ENCODE measurements at regions not wholly inside any gene's neighbourhood (a gene's known extent, or its start where the extent isn't known, plus 50 kb on each side); places are given as distances from the start of the nearest gene placed in this dataset.
A peak's percentile ranks its signal among the peaks of the same experiment; 100 is the strongest.

DNA sequence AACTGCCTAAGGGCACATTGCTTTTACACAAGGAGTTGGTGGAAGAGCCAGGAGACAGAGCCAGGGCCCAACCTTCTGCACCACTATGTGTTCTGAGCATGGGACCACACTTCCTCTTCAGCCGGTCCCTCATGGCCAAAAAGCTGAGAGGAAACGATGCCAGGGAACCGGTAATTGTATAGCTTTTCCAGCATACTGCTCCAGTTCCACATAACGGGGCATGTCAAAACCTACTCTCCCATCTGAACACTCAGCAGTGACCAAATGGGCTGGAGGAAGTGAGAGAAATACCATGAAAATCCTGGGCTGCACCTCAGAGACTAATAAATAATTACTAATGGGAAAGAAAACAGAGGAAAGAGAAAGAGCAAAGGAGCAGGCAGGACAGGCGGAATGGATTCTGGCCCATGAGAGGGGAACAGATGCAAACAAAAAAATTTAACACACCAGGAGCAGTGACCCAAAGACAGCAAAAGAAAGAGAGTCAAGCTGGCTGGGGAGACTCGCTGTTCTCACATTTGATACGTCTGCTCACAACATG, 52.0 kb upstream of the BMP2 start:
- intact Hi-C loops (cut with DNase I): no loop called here
- Histone ChIP-seq H3K4me1 (ENCODE audit: control insufficient read depth, insufficient read depth, low read length) (no peaks in the 10 kb centered on the region), H3K4me3 (ENCODE audit: low read length) (no peak overlapping the region), H3K27me3 (ENCODE audit: control insufficient read depth, insufficient read depth) (no peaks in the 10 kb centered on the region), H3K9me3 (ENCODE audit: control insufficient read depth, low read length) (no peaks in the 10 kb centered on the region), H3K27ac (ENCODE audit: low read length) (no peak overlapping the region)
- WGBS: 52% methylated on average over 7 of the region's 7 CpGs
- DNase-seq (peak in 1 of 3 donors; percentile 48), ATAC-seq (peak in 1 of 2 donors; percentile 57)

- H3K4me1 ChIP-seq (ENCODE audit: control insufficient read depth, insufficient read depth, low read length): no peaks in the 10 kb centered on the region
- H3K4me3 ChIP-seq (ENCODE audit: low read length): no peak overlapping the region
- H3K27ac ChIP-seq (ENCODE audit: low read length): no peak overlapping the region
- ATAC-seq (no peak), DNase-seq (peak in 1 of 3 donors; percentile 55)
- intact Hi-C loops (cut with DNase I): no loop called here
- WGBS: 85% methylated on average over 5 of the region's 5 CpGs
- no peaks in the 10 kb centered on the region for H3K9me3 ChIP-seq (ENCODE audit: control insufficient read depth, low read length)
- no peaks in the 10 kb centered on the region for H3K27me3 ChIP-seq (ENCODE audit: control insufficient read depth, insufficient read depth)
Measured at GRCh38 chr20:6714279-6714711, 53.2 kb upstream of the BMP2 start.

DNA sequence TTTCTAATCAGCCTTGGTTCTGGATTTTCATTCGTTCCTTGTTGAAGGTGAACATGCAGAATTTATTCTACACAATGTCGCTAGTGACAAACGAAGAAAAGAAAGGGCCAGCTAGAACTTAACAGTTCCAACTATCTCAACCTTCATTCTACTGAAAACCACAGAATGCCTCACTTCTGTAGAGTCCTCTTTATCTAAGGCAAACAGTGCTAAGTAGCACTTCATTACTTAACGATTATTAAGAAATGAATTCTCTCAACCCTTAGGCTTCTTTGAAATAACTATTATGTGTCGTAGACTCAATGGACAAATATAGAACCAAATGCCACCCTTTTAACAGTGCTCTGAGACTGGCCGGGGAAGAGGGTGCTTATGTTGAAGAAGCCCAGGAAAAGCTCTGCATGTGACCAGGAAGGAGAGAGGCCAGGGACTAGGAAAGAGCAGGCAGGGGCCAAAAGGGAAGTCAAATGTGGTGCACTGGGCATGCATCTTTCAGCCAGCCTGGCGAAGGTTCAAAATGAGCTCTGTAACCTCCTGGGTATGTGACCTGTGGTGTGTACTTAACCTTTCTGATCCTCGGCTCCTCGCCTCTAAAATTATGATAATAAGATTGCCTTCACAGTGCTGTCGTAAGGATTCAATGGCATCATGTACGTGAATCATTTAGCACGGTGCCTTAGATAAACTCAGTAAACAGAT, 55.4 kb upstream of the BMP2 start:
- no peak overlapping the region for H3K27ac ChIP-seq (ENCODE audit: low read length)
- 78% methylated on average over 12 of the region's 12 CpGs for WGBS
- H3K4me3 ChIP-seq (ENCODE audit: low read length): no peak overlapping the region
- no peaks in the 10 kb centered on the region for H3K9me3 ChIP-seq (ENCODE audit: control insufficient read depth, low read length)
- H3K4me1 ChIP-seq (ENCODE audit: control insufficient read depth, insufficient read depth, low read length): peaks cover 7% of the 10 kb centered on the region
- ATAC-seq (no peak), DNase-seq (no peak)
- H3K27me3 ChIP-seq (ENCODE audit: control insufficient read depth, insufficient read depth): no peaks in the 10 kb centered on the region
- intact Hi-C loops (cut with DNase I): no loop called here

DNA sequence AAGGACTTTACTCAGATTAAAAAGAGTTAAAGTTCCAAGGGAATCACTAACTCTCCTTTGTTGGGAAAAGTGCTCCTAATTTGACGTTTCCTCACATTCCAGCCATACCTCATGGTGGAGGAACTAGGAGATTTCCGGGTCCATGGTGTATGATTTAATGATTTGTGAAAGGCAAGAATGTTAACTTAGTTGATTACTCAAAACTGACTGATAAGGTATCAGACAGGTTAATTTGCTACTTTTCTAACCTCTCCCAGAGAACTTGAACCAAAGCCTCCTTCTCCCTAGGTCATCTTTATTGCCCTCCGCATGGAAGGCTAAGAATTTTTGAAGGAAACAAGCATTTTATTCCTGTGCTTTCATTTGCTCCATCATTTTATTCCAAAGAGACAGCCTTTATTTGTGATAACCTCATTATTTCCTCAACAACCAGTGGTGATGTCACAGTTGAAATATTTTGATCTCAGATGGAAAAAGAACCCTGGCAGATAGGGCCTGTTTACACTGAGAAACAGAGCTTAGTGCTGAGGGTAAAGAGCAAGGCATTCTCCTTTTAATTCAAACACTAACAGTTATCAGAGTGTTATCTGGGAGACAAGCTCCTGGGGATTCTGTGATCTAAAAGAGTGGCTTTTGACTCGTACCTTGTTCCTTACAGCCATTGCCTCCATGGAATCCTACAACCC, 57.4 kb upstream of the BMP2 start:
- 62% methylated on average over 4 of the region's 4 CpGs for WGBS
- Histone ChIP-seq H3K27me3 (ENCODE audit: control insufficient read depth, insufficient read depth) (no peaks in the 10 kb centered on the region), H3K4me1 (ENCODE audit: control insufficient read depth, insufficient read depth, low read length) (peaks cover 7% of the 10 kb centered on the region), H3K9me3 (ENCODE audit: control insufficient read depth, low read length) (no peaks in the 10 kb centered on the region), H3K4me3 (ENCODE audit: low read length) (no peak overlapping the region), H3K27ac (ENCODE audit: low read length) (no peak overlapping the region)
- ATAC-seq: no peak
- no peak for DNase-seq
- intact Hi-C loops (cut with DNase I): no loop called here

DNA sequence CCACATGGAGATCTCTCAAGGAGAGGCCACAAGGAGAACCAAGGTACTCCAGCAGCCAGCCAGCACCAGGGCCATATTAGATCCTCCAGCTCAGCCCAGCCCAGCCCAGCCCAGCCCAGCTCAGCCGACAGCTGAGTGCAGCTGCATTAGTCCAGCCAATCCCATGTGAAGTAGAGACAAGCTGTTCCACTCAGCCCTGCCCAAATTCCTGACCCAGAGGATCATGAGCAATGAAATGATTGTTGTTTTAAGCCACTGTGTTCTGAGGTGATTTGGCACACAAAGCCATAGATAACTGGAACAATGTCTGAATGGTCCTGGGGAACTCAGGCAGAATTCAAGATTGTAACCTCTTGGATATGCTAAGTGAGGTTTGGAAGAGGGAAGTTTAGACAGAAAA, 59.5 kb upstream of the BMP2 start:
- peak; percentile 59 to 87 (median 73) for DNase-seq
- Histone ChIP-seq H3K4me1 (ENCODE audit: control insufficient read depth, insufficient read depth, low read length) (peaks cover 9% of the 10 kb centered on the region), H3K27me3 (ENCODE audit: control insufficient read depth, insufficient read depth) (no peaks in the 10 kb centered on the region), H3K27ac (ENCODE audit: low read length) (no peak overlapping the region), H3K9me3 (ENCODE audit: control insufficient read depth, low read length) (no peaks in the 10 kb centered on the region), H3K4me3 (ENCODE audit: low read length) (no peak overlapping the region)
- peak; percentile 96 to 99 for ATAC-seq
- intact Hi-C loops (cut with DNase I): no loop called here
- 16% methylated on average over 1 of the region's 1 CpG for WGBS

DNA sequence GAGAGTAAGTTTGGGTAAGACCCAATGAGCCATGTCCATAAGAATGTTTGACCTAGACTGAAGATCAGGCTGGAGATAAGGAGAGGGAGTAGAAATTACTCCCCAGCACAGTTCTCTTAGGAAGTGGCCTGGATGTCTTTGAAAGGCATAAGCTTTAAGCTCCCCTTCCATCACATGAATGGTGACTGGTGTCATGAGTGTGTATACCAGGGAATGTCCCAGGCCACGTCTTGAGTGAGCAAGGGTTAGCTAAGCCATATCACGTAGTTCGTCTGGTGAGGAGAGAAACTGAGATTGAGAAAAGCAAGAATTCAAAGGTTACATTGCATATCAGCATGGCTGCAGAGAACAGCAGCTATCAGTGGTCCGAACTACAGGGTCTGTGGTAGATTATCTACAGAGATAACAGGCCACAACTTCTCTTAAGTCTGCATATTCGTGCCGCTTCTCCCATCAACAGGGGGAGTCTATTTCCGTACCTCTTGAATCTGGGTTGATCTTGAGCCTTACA, 60.1 kb upstream of the BMP2 start:
- Histone ChIP-seq H3K27me3 (ENCODE audit: control insufficient read depth, insufficient read depth) (no peaks in the 10 kb centered on the region), H3K4me1 (ENCODE audit: control insufficient read depth, insufficient read depth, low read length) (peaks cover 9% of the 10 kb centered on the region), H3K9me3 (ENCODE audit: control insufficient read depth, low read length) (no peaks in the 10 kb centered on the region), H3K27ac (ENCODE audit: low read length) (no peak overlapping the region), H3K4me3 (ENCODE audit: low read length) (no peak overlapping the region)
- no peak for DNase-seq
- intact Hi-C loops (cut with DNase I): no loop called here
- 72% methylated on average over 7 of the region's 7 CpGs for WGBS
- ATAC-seq: no peak

DNA sequence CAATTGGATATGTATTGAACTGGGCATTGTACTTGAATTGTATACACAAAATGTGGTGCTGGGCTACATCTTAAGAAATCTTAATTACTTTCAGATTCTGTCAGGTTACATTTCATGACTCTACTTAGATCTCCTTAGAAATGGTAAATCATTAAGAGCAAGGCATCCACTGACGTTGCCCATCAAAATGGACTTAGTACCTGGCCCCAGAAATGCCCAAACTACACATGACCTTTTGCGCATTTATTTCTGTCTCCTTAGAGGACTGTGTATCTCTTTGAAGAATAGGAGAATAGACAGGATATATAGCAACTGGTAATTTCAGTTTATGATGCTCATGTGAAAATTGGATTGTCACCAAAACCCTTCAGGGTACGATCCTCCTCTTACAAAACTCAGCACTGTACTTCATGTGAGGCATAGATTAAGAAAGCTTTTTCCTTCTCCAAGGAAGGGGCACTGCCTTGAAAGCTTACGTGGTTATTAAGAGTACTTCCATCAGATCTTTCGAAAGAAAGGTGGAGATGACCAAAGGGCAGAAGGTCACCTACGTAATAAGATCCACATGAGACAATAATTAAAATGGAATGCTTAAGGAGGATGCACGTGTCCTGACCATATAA, 61.4 kb upstream of the BMP2 start:
- no peaks in the 10 kb centered on the region for H3K9me3 ChIP-seq (ENCODE audit: control insufficient read depth, low read length)
- no peaks in the 10 kb centered on the region for H3K27me3 ChIP-seq (ENCODE audit: control insufficient read depth, insufficient read depth)
- intact Hi-C loops (cut with DNase I): no loop called here
- H3K27ac ChIP-seq (ENCODE audit: low read length): no peak overlapping the region
- no peak for DNase-seq
- WGBS: 97% methylated on average over 7 of the region's 7 CpGs
- peaks cover 9% of the 10 kb centered on the region for H3K4me1 ChIP-seq (ENCODE audit: control insufficient read depth, insufficient read depth, low read length)
- no peak for ATAC-seq
- no peak overlapping the region for H3K4me3 ChIP-seq (ENCODE audit: low read length)

DNA sequence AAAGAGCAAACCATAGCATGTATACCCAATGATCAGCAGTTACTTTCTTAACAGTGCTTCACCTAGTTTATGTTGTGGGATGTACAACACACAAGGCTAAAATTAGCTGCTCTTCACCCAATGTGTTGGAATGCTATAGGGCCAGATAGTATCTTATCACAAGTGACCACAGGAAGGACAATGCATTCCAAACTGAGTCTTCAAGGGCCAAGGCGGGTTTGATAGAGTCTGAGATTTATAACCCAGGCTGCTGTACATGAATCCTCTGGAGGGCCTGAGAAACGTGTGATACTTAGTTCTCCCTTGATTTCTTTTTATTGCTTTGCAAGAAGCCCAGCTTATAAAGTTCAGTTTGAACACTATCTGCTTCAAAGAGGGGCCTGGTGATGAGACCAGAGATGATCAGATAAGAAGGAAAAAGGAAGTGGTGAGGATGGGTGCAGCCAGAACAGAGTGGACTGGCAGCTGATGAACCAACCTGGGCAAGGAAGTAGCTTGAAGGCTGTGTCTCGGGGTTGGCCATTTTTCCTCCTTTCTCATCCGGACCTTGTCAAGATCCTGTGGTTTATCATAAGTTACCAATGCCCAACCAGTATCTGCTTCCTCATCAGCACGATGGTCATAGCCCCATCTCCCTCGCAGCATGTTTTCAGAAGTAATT, 62.2 kb upstream of the BMP2 start:
- WGBS: 82% methylated on average over 6 of the region's 6 CpGs
- H3K27ac ChIP-seq (ENCODE audit: low read length): peak overlapping the region; percentile 17
- H3K9me3 ChIP-seq (ENCODE audit: control insufficient read depth, low read length): no peaks in the 10 kb centered on the region
- intact Hi-C loops (cut with DNase I): no loop called here
- no peaks in the 10 kb centered on the region for H3K27me3 ChIP-seq (ENCODE audit: control insufficient read depth, insufficient read depth)
- H3K4me3 ChIP-seq (ENCODE audit: low read length): no peak overlapping the region
- ATAC-seq (no peak), DNase-seq (no peak)
- H3K4me1 ChIP-seq (ENCODE audit: control insufficient read depth, insufficient read depth, low read length): peaks cover 9% of the 10 kb centered on the region

DNA sequence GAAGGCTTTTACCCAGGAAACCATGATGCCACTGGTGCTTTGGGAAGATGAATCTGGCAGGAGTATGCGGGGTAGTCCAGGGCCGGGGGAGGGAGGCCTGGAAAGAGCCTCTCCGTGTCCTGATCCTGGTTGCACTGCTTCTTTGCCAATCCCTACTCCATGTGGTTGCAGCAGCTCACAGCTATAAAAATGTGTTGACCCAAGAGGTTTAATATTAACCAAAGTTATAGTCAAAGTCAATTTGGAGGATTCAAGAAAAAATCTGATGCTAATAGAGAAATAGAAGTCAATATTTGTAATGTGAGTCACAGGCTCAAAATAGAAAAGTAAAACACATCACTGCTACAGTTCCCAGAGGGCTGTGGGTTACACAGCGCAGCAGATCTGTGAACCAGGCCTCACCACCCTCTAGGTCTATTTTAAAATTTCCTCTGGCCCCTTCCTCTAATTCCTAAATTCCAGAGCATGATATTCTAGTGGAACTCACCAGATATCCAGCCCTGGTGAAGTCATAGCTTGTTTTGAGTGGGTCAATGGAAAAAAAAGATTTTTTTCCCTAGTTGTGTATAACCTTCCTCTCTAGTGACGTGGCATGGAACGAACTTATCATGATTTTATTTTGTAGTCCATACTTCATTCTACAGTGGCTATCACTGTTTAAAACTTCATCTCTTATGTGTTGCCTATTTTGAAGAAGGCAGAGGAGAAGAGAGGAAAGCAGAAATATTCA, 63.2 kb upstream of the BMP2 start:
- intact Hi-C loops (cut with DNase I): no loop called here
- Histone ChIP-seq H3K9me3 (ENCODE audit: control insufficient read depth, low read length) (no peaks in the 10 kb centered on the region), H3K4me3 (ENCODE audit: low read length) (no peak overlapping the region), H3K27me3 (ENCODE audit: control insufficient read depth, insufficient read depth) (no peaks in the 10 kb centered on the region), H3K4me1 (ENCODE audit: control insufficient read depth, insufficient read depth, low read length) (peaks cover 9% of the 10 kb centered on the region), H3K27ac (ENCODE audit: low read length) (peak overlapping the region; percentile 30)
- ATAC-seq (peak; percentile 39 to 50), DNase-seq (no peak)
- WGBS: 52% methylated on average over 6 of the region's 6 CpGs

DNA sequence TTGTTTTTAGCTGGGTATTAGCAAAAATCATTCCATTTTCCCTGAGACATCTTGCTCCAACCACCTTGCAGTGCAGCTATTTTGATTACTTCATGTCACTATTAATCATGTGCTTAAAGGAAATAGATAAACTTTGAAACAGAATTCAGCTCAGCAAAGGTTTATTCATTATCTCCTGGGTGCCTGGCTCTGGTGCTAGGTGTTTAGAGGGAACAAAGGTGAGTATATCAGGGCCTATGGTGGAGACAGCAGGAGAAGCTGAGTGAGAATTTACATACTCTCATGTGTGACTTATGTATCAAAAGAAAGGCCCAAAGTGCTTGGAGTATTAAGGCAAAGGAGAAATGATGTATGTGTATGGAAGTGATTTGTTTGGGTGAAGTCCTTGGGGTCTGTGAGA, 63.8 kb upstream of the BMP2 start:
- Histone ChIP-seq H3K27ac (ENCODE audit: low read length) (peak overlapping the region; percentile 30), H3K9me3 (ENCODE audit: control insufficient read depth, low read length) (no peaks in the 10 kb centered on the region), H3K4me1 (ENCODE audit: control insufficient read depth, insufficient read depth, low read length) (peaks cover 8% of the 10 kb centered on the region), H3K27me3 (ENCODE audit: control insufficient read depth, insufficient read depth) (no peaks in the 10 kb centered on the region), H3K4me3 (ENCODE audit: low read length) (no peak overlapping the region)
- ATAC-seq (no peak), DNase-seq (no peak)
- intact Hi-C loops (cut with DNase I): no loop called here

Data from right cardiac atrium (tissue), 5 donors.